DMS53 treated with DMSO at 0.1 percent for 48 hours (cell line): ENCODE measurements at regions not wholly inside any gene's neighbourhood (a gene's known extent, or its start where the extent isn't known, plus 50 kb on each side); places are given as distances from the start of the nearest gene placed in this dataset.
"Not testable (repeated sequence)": the region's sequence is repeated elsewhere in the genome, so short reads cannot be mapped to it uniquely, and the experiment has no call there.

Experiments used
- DNase-seq: peaks from one replicate; lab custom pipeline; 2025; ENCODE audit not compliant: unreplicated experiment; lab: John Stamatoyannopoulos, UW

DNA sequence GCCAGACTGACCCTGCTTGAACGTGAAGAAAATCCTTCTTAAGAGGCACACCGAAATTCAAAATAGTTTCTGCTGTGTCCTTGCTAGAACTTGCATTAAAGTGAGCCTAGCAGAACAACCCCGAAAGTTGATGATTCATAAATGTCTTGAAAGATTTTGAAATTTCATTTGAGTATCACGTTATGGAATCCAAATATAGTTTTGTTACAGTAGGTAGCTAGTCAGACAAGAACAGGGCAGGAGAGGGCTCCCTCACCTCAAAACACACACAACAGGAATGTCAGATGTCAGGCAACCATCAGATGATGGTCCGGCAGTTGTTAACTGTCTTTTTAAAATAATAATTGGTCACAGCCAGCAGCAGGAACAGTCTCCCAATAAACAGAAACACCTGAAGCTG lies 259.6 kb upstream of the GNPDA2 start:
- DNase-seq, result no peak

GRCh38 chr4:44985152-44985551 lies 258.8 kb upstream of the GNPDA2 start:
- DNase-seq, result no peak

DNA sequence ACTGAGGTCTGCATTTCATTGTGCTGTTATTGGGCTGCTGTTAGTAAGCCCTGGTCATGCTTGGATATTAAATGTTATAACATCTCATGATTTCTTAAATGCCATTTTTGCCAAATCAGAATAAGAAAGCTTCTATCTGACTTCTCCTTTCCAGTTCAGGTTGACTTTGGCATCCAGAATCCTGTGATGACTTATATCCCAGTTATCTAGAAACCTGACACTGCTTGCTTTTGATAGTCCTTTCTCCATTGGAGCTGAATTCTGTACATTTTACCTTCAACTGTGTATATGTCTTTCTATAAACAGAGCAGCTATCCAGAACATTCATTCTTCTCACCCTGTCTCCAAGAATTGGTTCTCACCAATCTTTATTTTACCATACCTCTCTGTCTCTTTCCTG lies 257.7 kb upstream of the GNPDA2 start:
- no peak for DNase-seq

- DNase-seq, result no peak
Measured at GRCh38 chr4:44983083-44983482, 256.7 kb upstream of the GNPDA2 start.

DNA sequence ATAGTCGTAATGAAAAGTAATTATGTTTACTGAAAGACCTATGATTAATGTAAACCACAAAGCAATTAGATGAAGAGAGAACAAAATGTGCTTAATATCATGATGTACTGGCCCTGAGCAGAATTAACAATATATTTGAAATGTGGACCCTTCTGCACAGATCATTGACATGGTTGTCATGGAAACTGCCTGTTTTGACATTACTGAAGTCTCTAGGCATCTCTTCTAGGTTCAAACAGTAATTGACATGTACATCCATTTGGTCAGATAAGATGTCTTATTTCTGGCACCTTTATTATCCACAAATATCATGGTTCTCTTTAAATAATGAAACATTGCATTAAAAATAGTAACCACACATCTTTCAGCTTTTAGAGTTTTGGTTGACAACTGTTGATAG lies 251.7 kb upstream of the GNPDA2 start:
- no peak for DNase-seq

GRCh38 chr4:44965435-44966095 lies 239.2 kb upstream of the GNPDA2 start:
- DNase-seq, result no peak

- not testable (repeated sequence) for DNase-seq
Measured at GRCh38 chr4:44964086-44964485, 237.7 kb upstream of the GNPDA2 start.

DNA sequence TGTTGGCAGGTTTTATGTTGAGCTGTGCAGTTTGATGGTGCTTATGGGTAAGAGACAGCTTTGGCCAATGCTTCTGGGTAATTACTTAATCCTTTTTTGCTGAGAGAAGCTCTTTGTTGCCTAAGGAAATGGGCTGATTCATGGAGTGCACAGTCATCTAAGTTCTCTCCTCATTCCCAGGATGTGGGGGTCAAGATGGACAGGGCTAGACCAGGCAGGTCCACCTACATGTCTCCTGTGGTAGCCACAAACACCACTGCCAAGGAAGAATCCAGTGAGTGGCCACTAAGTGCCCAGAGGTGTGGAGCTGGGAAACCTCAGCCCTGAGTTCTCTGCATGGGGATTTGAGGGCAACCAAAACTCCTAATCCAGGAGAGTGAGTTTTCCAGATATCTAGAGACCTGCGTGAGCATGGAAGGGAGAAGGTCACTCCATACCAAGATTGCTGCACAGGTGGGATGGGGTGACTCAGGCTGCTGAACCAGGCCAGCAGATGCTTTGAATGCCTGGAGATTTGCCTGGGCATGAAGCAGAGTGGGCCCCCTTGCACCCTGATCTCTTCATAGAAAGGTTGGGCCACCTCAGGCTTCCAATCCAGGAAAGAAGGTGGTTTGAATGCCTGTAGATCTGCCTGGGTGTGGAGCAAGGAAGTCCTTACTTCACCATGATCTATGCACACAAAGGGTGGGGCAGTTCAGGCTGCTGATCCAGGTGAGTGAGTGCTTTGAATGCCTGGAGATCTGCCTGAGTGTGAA lies 234.8 kb upstream of the GNPDA2 start:
- DNase-seq, result no peak

- no peak for DNase-seq
Measured at GRCh38 chr4:44931720-44932119, 205.4 kb upstream of the GNPDA2 start.

DNA sequence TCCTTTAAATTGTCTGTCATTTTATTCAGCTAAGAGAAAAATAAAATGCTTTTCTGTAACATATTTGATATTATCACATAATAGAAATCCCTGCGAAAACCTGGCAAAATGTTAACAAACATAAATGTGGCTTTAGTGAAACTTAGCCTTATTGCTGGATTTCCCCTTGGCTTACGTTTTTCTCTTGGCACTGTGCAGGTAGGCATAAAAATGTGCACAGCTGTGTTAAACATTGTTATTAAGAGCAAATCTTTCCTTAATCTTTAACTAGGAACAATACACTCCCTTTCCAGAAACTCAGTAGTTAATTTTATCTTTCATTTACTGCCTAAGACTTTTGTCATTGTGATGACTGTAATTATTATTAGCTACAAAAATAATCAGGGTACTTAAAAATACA lies 202.4 kb upstream of the GNPDA2 start:
- DNase-seq, result no peak

- DNase-seq, result peak; percentile 82
Measured at GRCh38 chr4:44927399-44928380, 201.3 kb upstream of the GNPDA2 start.

DNA sequence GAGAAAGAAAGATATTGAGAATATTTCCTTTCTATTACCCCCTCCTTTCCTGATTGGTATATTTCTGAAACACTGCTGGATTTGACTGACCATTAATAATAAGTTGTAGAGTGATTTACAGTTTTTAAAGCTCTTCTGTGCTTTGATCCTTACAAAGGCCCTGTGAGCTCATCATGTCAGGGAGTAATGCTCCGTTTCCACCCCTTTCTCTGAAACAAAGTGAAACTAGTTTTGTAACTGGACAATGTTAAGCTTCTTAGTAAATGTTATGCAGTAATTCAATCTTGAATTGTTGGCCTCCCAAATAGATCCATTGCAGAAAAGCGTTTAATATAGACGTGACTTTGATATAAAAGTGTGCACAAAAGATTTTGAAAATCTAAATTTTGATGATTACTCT lies 190.1 kb upstream of the GNPDA2 start:
- peak; percentile 69 for DNase-seq

- DNase-seq, result no peak
Measured at GRCh38 chr4:44914748-44915147, 188.4 kb upstream of the GNPDA2 start.

DNA sequence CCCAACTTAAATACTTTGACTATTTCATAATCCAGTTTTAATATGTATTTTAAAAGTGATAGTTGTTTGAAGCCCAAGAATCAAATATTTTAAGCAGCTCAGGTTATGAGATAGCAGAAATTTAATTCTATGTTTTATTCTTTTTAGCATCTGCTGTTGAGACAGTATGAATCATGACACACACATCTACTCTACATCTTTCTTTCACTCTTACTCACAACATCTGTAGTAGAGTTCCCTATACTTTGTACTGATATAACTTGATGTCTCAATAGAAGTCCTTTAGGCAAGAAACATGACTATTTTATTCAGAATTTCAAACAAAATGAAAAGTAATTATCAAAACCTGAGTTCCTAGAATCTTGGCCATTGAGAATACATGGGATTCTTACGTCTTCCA lies 187.9 kb upstream of the GNPDA2 start:
- no peak for DNase-seq

GRCh38 chr4:44912980-44913379 lies 186.6 kb upstream of the GNPDA2 start:
- no peak for DNase-seq

DNA sequence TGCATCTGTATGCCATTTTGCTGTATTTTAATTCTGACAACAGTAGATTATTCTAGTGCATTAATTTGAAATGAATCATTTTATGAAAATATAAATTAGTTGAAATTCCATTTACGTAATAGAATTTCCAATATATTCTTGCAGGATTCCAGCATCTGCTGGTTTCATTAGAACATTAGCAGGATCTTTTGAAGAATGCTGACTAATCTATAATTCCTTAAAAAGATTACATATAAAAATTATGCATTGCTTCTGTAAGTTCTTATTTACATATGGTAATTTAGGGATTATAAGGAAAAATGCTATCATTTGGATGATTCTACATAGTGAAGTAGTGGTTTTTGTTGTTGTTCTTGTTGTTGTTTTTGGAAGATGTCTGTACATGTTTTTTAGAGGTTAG lies 182.2 kb upstream of the GNPDA2 start:
- no peak for DNase-seq

DNA sequence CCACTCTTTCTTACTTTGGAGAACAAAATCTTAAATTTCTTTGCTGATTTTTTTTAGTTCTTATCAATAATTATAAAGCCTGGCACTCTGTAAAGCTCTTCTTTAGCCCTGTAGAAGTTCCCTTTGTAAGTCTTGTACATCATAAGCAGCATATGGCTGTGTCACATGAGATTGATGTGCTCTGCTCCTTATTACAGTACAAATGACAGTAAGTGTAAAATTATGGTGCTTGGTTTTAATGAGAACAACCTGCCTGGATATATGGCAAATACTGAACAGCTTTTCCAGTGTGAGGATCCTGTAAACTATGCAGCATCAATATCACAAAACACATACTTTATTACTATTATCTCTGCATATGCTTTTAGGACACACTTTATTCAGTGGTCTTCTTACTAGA lies 145.9 kb upstream of the GNPDA2 start:
- DNase-seq, result no peak

GRCh38 chr4:44871133-44871532 lies 144.8 kb upstream of the GNPDA2 start:
- no peak for DNase-seq

GRCh38 chr4:44869985-44870384 lies 143.6 kb upstream of the GNPDA2 start:
- DNase-seq, result no peak

- no peak for DNase-seq
Measured at GRCh38 chr4:44869222-44869882, 143.0 kb upstream of the GNPDA2 start.

- DNase-seq, result no peak
Measured at GRCh38 chr4:44861756-44862155, 135.4 kb upstream of the GNPDA2 start.
